ENCODE measurements at regions not wholly inside any gene's neighbourhood (a gene's known extent, or its start where the extent isn't known, plus 50 kb on each side); places are given as distances from the start of the nearest gene placed in this dataset.

GRCh38 chr14:46300765-46301164 lies 350.8 kb downstream of the RPL10L start:
- Mint-ChIP-seq H3K4me3 (no peak overlapping the region), H3K36me3 (ENCODE audit: low read depth) (no peaks in the 10 kb centered on the region), H3K9me3 (peaks cover 14% of the 10 kb centered on the region), H3K27ac (no peak overlapping the region), H3K4me1 (ENCODE audit: low read depth) (no peaks in the 10 kb centered on the region), H3K27me3 (ENCODE audit: low read depth) (no peaks in the 10 kb centered on the region)

- H3K4me3 Mint-ChIP-seq = no peak overlapping the region
- H3K4me1 Mint-ChIP-seq (ENCODE audit: low read depth) = no peaks in the 10 kb centered on the region
- no peak overlapping the region for H3K27ac Mint-ChIP-seq
- H3K9me3 Mint-ChIP-seq = peaks cover 30% of the 10 kb centered on the region
- H3K36me3 Mint-ChIP-seq (ENCODE audit: low read depth) = no peaks in the 10 kb centered on the region
- H3K27me3 Mint-ChIP-seq (ENCODE audit: low read depth) = no peaks in the 10 kb centered on the region
These were observed 360.9 kb downstream of the RPL10L start for GRCh38 chr14:46290706-46291105.

GRCh38 chr14:46279776-46280175 lies 371.8 kb downstream of the RPL10L start:
- no peaks in the 10 kb centered on the region for H3K4me1 Mint-ChIP-seq (ENCODE audit: low read depth)
- H3K27me3 Mint-ChIP-seq (ENCODE audit: low read depth) = no peaks in the 10 kb centered on the region
- no peak overlapping the region for H3K27ac Mint-ChIP-seq
- H3K36me3 Mint-ChIP-seq (ENCODE audit: low read depth) = no peaks in the 10 kb centered on the region
- peaks cover 26% of the 10 kb centered on the region for H3K9me3 Mint-ChIP-seq
- no peak overlapping the region for H3K4me3 Mint-ChIP-seq

- Mint-ChIP-seq H3K27me3 (ENCODE audit: low read depth) (no peaks in the 10 kb centered on the region), H3K36me3 (ENCODE audit: low read depth) (no peaks in the 10 kb centered on the region), H3K27ac (no peak overlapping the region), H3K9me3 (peaks cover 24% of the 10 kb centered on the region), H3K4me3 (no peak overlapping the region), H3K4me1 (ENCODE audit: low read depth) (no peaks in the 10 kb centered on the region)
These were observed 372.3 kb downstream of the RPL10L start for GRCh38 chr14:46279327-46279726.

GRCh38 chr14:46259536-46259935 lies 392.0 kb downstream of the RPL10L start:
- Mint-ChIP-seq H3K4me3 (no peak overlapping the region), H3K4me1 (ENCODE audit: low read depth) (no peaks in the 10 kb centered on the region), H3K27me3 (ENCODE audit: low read depth) (no peaks in the 10 kb centered on the region), H3K27ac (no peak overlapping the region), H3K36me3 (ENCODE audit: low read depth) (no peaks in the 10 kb centered on the region), H3K9me3 (peaks cover 20% of the 10 kb centered on the region)

- Mint-ChIP-seq H3K4me3 (no peak overlapping the region), H3K36me3 (ENCODE audit: low read depth) (no peaks in the 10 kb centered on the region), H3K27me3 (ENCODE audit: low read depth) (no peaks in the 10 kb centered on the region), H3K4me1 (ENCODE audit: low read depth) (no peaks in the 10 kb centered on the region), H3K9me3 (peaks cover 9% of the 10 kb centered on the region), H3K27ac (no peak overlapping the region)
These were observed 395.2 kb downstream of the RPL10L start for GRCh38 chr14:46256381-46256780.

GRCh38 chr14:46250113-46250703 lies 401.4 kb downstream of the RPL10L start:
- Mint-ChIP-seq H3K36me3 (ENCODE audit: low read depth) (no peaks in the 10 kb centered on the region), H3K9me3 (no peaks in the 10 kb centered on the region), H3K4me3 (no peak overlapping the region), H3K27ac (no peak overlapping the region), H3K27me3 (ENCODE audit: low read depth) (no peaks in the 10 kb centered on the region), H3K4me1 (ENCODE audit: low read depth) (no peaks in the 10 kb centered on the region)

GRCh38 chr14:46248001-46248630 lies 403.5 kb downstream of the RPL10L start:
- Mint-ChIP-seq H3K36me3 (ENCODE audit: low read depth) (no peaks in the 10 kb centered on the region), H3K9me3 (no peaks in the 10 kb centered on the region), H3K27ac (no peak overlapping the region), H3K4me3 (no peak overlapping the region), H3K4me1 (ENCODE audit: low read depth) (no peaks in the 10 kb centered on the region), H3K27me3 (ENCODE audit: low read depth) (no peaks in the 10 kb centered on the region)

GRCh38 chr14:46245276-46245675 lies 406.3 kb downstream of the RPL10L start:
- Mint-ChIP-seq H3K4me1 (ENCODE audit: low read depth) (no peaks in the 10 kb centered on the region), H3K9me3 (peaks cover 13% of the 10 kb centered on the region), H3K4me3 (no peak overlapping the region), H3K36me3 (ENCODE audit: low read depth) (no peaks in the 10 kb centered on the region), H3K27ac (no peak overlapping the region), H3K27me3 (ENCODE audit: low read depth) (no peaks in the 10 kb centered on the region)

- Mint-ChIP-seq H3K36me3 (ENCODE audit: low read depth) (no peaks in the 10 kb centered on the region), H3K9me3 (peaks cover 2% of the 10 kb centered on the region), H3K27me3 (ENCODE audit: low read depth) (no peaks in the 10 kb centered on the region), H3K4me1 (ENCODE audit: low read depth) (no peaks in the 10 kb centered on the region), H3K4me3 (no peak overlapping the region), H3K27ac (no peak overlapping the region)
These were observed 417.8 kb downstream of the RPL10L start for GRCh38 chr14:46233786-46234185.

GRCh38 chr14:46230540-46230939 lies 421.0 kb downstream of the RPL10L start:
- Mint-ChIP-seq H3K9me3 (peaks cover 10% of the 10 kb centered on the region), H3K4me1 (ENCODE audit: low read depth) (no peaks in the 10 kb centered on the region), H3K27ac (no peak overlapping the region), H3K27me3 (ENCODE audit: low read depth) (no peaks in the 10 kb centered on the region), H3K4me3 (no peak overlapping the region), H3K36me3 (ENCODE audit: low read depth) (no peaks in the 10 kb centered on the region)

- Mint-ChIP-seq H3K36me3 (ENCODE audit: low read depth) (no peaks in the 10 kb centered on the region), H3K9me3 (peaks cover 9% of the 10 kb centered on the region), H3K4me1 (ENCODE audit: low read depth) (no peaks in the 10 kb centered on the region), H3K27ac (no peak overlapping the region), H3K4me3 (no peak overlapping the region), H3K27me3 (ENCODE audit: low read depth) (no peaks in the 10 kb centered on the region)
These were observed 435.8 kb downstream of the RPL10L start for GRCh38 chr14:46215801-46216200.

GRCh38 chr14:46198676-46199075 lies 452.9 kb downstream of the RPL10L start:
- Mint-ChIP-seq H3K4me3 (no peak overlapping the region), H3K27me3 (ENCODE audit: low read depth) (no peaks in the 10 kb centered on the region), H3K27ac (no peak overlapping the region), H3K4me1 (ENCODE audit: low read depth) (no peaks in the 10 kb centered on the region), H3K36me3 (ENCODE audit: low read depth) (no peaks in the 10 kb centered on the region), H3K9me3 (peaks cover 7% of the 10 kb centered on the region)

- Mint-ChIP-seq H3K9me3 (peaks cover 7% of the 10 kb centered on the region), H3K4me3 (no peak overlapping the region), H3K4me1 (ENCODE audit: low read depth) (no peaks in the 10 kb centered on the region)
These were observed 453.7 kb downstream of the RPL10L start for GRCh38 chr14:46197856-46198255.

More at GRCh38 chr14:46197856-46198255, 453.7 kb downstream of the RPL10L start:
- no peaks in the 10 kb centered on the region for H3K36me3 Mint-ChIP-seq (ENCODE audit: low read depth)
- H3K27me3 Mint-ChIP-seq (ENCODE audit: low read depth) = no peaks in the 10 kb centered on the region
- no peak overlapping the region for H3K27ac Mint-ChIP-seq
